ENCODE measurements at regions not wholly inside any gene's neighbourhood (a gene's known extent, or its start where the extent isn't known, plus 50 kb on each side); places are given as distances from the start of the nearest gene placed in this dataset.
"Not testable (repeated sequence)": the region's sequence is repeated elsewhere in the genome, so short reads cannot be mapped to it uniquely, and the experiment has no call there.

DNA sequence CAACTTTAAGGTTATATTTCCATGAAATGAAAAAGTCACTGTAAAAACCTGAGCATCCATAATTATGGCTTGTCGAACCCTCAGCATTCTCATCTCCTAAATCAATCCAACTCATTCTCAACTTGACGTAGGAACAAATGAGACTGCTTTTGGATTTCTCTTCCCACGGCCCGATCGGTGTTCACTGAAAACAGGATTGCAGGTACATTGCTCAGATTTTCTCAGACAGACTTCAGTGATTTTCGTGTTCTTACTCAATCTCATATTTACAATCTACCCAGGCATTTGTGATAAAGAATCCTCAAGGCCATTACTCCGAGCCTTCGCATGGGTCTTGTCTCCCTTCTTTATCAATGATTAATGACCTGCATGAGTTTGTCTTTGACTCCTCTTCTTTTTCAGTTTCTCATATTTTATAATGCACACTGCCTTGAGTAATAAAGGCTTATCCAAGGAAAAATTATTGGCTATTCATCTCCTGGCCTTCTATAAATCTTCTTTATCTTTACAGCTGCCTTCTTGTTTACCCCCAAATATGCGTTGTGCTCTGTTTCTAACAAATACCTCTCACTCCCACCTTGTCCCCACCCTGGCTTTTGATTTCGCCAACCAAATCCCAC is 90.4 kb upstream of the MYO3A start:
- no peak overlapping the region for H3K4me3 ChIP-seq (ENCODE audit: low read depth, low read length)
- H3K36me3 ChIP-seq, result no peaks in the 10 kb centered on the region
- DNase-seq, result no peak
- no peaks in the 10 kb centered on the region for H3K9me3 ChIP-seq
- no peaks in the 10 kb centered on the region for H3K27me3 ChIP-seq
- no peaks in the 10 kb centered on the region for H3K4me1 ChIP-seq
- TF ChIP-seq, protein P1, sequence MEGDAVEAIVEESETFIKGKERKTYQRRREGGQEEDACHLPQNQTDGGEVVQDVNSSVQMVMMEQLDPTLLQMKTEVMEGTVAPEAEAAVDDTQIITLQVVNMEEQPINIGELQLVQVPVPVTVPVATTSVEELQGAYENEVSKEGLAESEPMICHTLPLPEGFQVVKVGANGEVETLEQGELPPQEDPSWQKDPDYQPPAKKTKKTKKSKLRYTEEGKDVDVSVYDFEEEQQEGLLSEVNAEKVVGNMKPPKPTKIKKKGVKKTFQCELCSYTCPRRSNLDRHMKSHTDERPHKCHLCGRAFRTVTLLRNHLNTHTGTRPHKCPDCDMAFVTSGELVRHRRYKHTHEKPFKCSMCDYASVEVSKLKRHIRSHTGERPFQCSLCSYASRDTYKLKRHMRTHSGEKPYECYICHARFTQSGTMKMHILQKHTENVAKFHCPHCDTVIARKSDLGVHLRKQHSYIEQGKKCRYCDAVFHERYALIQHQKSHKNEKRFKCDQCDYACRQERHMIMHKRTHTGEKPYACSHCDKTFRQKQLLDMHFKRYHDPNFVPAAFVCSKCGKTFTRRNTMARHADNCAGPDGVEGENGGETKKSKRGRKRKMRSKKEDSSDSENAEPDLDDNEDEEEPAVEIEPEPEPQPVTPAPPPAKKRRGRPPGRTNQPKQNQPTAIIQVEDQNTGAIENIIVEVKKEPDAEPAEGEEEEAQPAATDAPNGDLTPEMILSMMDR (IDR thresholded peaks at IDR 0.05; ENCODE audit: low read depth, low read length), result no peak

DNA sequence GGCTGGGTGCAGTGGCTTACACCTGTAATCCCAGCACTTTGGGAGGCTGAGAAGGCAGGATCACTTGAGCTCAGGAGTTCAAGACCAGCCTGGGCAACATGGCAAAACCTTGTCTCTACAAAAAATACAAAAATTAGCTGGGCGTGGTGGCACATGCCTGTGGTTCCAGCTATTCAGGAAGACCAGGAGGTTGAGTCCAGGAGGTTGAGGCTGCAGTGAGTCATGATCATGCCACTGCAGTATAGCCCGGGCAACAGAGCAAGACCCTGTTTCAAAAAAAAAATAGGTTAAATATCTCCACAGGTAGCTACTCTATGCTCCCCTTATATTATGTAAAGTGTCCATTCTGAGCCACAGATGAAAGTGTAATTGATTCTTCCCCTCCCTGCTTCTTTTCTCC is 89.3 kb upstream of the MYO3A start:
- not testable (repeated sequence) for H3K36me3 ChIP-seq; H3K4me1 ChIP-seq; H3K9me3 ChIP-seq; DNase-seq; H3K4me3 ChIP-seq (ENCODE audit: low read depth, low read length); H3K27me3 ChIP-seq

DNA sequence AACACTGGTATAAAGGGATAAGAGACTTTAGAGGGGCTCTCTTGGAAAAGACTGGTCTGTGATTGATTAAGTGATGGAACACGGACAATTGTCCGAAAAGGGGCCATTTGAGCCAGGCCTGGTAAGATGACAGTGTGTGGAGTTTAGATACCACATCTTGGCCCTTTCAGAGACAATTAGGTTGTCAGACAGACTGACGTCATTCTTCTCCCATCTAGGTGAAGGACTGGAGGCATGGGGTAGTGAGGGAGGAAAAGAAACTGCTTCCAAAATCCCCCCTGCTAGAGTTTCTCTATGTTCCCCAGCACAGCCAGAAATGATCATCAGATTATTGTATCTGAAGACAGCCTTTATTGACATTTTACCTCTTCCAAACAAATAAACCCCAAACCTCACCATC is 84.8 kb upstream of the MYO3A start:
- TF ChIP-seq, protein P1 (IDR thresholded peaks at IDR 0.05; ENCODE audit: low read depth, low read length), result no peak

DNA sequence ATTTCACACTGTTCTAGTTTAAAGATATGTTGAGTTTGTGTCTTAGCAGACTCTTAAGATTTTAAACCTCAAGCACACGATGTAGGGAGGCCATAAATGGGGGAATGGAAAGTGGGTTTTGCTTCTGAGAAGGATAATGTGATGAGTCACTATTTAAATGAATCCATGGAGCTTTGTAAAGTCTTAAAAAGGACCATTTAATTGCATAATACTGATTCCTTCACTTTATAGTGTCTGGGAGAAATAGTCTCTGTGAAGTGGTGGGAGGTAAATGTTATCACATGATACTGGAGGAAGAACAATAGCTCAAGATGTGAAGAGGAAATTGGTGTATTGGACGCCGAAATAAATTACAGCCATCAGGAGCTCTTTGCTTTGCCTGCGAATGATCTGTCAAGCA is 84.0 kb upstream of the MYO3A start:
- Histone ChIP-seq H3K36me3 (no peaks in the 10 kb centered on the region), H3K4me1 (no peaks in the 10 kb centered on the region), H3K4me3 (ENCODE audit: low read depth, low read length) (no peak overlapping the region), H3K27me3 (no peaks in the 10 kb centered on the region), H3K9me3 (no peaks in the 10 kb centered on the region)
- TF ChIP-seq, protein P1 (IDR thresholded peaks at IDR 0.05; ENCODE audit: low read depth, low read length), result no peak
- no peak for DNase-seq

More for the DNA sequence above, 84.8 kb upstream of the MYO3A start:
- H3K9me3 ChIP-seq, result no peaks in the 10 kb centered on the region
- no peaks in the 10 kb centered on the region for H3K27me3 ChIP-seq
- no peak for DNase-seq
- H3K4me1 ChIP-seq, result no peaks in the 10 kb centered on the region
- no peak overlapping the region for H3K4me3 ChIP-seq (ENCODE audit: low read depth, low read length)
- H3K36me3 ChIP-seq, result no peaks in the 10 kb centered on the region

DNA sequence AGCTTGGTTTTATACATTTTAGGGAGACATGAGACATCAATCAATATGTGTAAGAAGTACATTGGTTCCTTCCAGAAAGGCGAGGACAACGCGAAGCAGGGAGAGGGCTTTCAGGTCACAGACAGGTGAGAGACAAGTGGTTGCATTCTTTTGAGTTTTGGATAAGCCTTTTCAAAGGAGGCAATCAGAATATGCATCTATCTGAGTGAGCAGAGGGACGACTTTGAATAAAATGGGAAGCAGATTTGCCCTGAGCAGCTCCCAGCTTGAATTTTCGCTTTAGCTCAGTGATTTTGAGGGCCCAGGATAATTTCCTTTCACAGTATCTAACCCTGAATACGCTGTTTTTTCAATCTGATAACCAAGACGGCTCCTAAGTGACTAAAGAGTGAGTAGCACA is 82.5 kb upstream of the MYO3A start:
- no peak for DNase-seq
- no peak overlapping the region for H3K4me3 ChIP-seq (ENCODE audit: low read depth, low read length)
- H3K4me1 ChIP-seq, result no peaks in the 10 kb centered on the region
- TF ChIP-seq, protein P1 (IDR thresholded peaks at IDR 0.05; ENCODE audit: low read depth, low read length), result no peak
- no peaks in the 10 kb centered on the region for H3K36me3 ChIP-seq
- H3K27me3 ChIP-seq, result no peaks in the 10 kb centered on the region
- no peaks in the 10 kb centered on the region for H3K9me3 ChIP-seq

DNA sequence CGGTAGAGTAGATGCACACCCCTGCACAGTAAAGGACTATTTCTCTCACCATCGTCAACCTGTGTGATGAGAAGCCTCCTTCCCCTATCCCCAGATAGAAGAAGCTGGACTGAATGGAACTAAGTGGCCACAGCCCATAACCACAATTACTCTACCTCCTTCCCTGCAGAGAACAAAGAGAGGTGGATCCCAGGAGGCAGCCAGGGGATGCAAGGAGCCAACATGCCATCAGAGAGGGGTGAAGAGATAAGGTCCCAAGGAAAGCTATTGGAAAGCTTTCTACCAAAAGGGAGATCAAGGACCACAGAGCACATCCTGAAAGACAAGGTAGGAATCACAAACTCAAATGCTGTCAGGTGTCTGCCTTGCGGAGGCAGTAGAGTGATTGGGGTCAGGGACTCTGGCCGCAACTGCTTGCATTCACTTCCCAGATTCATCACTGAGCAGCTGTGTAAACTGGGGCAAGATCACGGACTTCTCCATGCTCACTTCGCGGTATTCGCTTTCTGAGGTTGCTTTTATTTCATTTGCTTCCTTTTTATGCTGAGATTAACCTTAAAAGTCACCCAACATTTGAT is 81.6 kb upstream of the MYO3A start:
- TF ChIP-seq, protein P1 (IDR thresholded peaks at IDR 0.05; ENCODE audit: low read depth, low read length), result no peak
- H3K36me3 ChIP-seq, result no peaks in the 10 kb centered on the region
- no peaks in the 10 kb centered on the region for H3K9me3 ChIP-seq
- no peaks in the 10 kb centered on the region for H3K4me1 ChIP-seq
- H3K4me3 ChIP-seq (ENCODE audit: low read depth, low read length), result no peak overlapping the region
- no peaks in the 10 kb centered on the region for H3K27me3 ChIP-seq
- DNase-seq, result no peak
